ENCODE measurements at regions not wholly inside any gene's neighbourhood (a gene's known extent, or its start where the extent isn't known, plus 50 kb on each side); places are given as distances from the start of the nearest gene placed in this dataset.

- no peak for TF ChIP-seq EZH2 (IDR thresholded peaks at IDR 0.05; ENCODE audit: borderline replicate concordance, low read depth, low read length)
- no peak for TF ChIP-seq AFF4 (CRISPR knock-in tag; IDR thresholded peaks at IDR 0.05)
- TF ChIP-seq ZNF133 (CRISPR knock-in tag; IDR thresholded peaks at IDR 0.05): no peak
- TF ChIP-seq TSHZ1 (CRISPR knock-in tag; IDR thresholded peaks at IDR 0.05): no peak
- no peak for TF ChIP-seq SMAD1 (IDR thresholded peaks at IDR 0.05; ENCODE audit: low read depth, low read length, partially characterized antibody)
- TF ChIP-seq ZBTB17 (CRISPR knock-in tag; IDR thresholded peaks at IDR 0.05): no peak
- TF ChIP-seq ZNF274 (IDR thresholded peaks at IDR 0.05; ENCODE audit: borderline replicate concordance, low read depth, low read length): no peak
- no peak for TF ChIP-seq POLR2A (conservative IDR thresholded peaks at IDR 0.05)
- TF ChIP-seq EHMT2 (IDR thresholded peaks at IDR 0.05): no peak
- no peak for TF ChIP-seq GATAD2B (IDR thresholded peaks at IDR 0.05; ENCODE audit: borderline replicate concordance)
- TF ChIP-seq ESRRA (IDR thresholded peaks at IDR 0.05; ENCODE audit: borderline replicate concordance, low read depth): no peak
- no peak for TF ChIP-seq ZBTB8A (IDR thresholded peaks at IDR 0.05; ENCODE audit: partially characterized antibody)
- no peak for TF ChIP-seq MTA1 (IDR thresholded peaks at IDR 0.05; ENCODE audit: borderline replicate concordance)
- TF ChIP-seq SP2 (IDR thresholded peaks at IDR 0.05; ENCODE audit: extremely low read depth, low read depth, low read length, poor library complexity, severe bottlenecking): no peak
Measured at GRCh38 chr12:20234474-20234873, 133.9 kb upstream of the PDE3A start.

Data from K562 (cell line).